HG03575 (cell line): ENCODE measurements at regions not wholly inside any gene's neighbourhood (a gene's known extent, or its start where the extent isn't known, plus 50 kb on each side); places are given as distances from the start of the nearest gene placed in this dataset.

Source experiments
- ATAC-seq: cut with Tn5 transposase; IDR thresholded peaks from one replicate; pipeline ENCODE4 v1.9.1; 2021; ENCODE audit not compliant: unreplicated experiment, insufficient number of reproducible peaks, low FRiP score; ENCODE audit errors: extremely low read depth

- no peak for ATAC-seq
Measured at GRCh38 chr5:4716781-4717180, 423.3 kb upstream of the ADAMTS16 start.

DNA sequence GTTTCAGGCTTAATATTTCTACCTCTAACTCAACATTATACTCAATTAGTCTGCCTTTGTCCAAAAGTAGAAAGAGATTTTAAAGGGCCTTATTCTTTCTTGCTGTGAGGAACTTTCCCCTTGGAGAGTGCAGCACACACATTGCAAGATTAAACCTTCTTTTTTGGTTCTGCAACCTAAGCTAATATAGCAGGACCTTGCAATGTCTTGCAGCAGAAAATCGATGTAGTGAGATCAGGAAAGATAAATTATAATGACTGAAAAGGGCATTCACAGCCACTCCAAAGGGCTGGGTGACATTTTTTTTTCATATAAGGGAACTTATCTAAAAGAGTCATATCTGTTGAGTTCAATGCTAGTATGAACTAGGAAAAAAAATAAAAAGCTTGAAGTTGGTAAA, 422.7 kb upstream of the ADAMTS16 start:
- no peak for ATAC-seq

GRCh38 chr5:4720831-4721230, 419.3 kb upstream of the ADAMTS16 start:
- no peak for ATAC-seq

DNA sequence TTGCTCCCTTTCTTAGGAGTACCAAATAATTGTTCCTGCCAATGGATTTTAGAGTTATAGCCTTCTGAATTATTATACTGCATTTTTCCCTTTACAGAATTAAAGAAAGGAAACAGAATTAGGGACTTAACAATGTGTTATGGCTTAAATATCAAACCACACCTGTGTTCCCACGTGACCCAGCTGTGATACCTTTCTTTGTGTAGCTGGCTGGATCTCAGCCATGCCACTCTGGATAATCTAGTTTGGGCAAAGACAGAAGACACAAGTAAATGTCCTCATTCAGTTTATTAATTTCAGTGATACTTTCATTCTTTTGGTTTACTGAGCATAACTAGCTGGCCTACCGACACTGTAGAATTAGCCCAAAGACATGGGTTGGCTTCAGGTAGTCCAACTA, 417.2 kb upstream of the ADAMTS16 start:
- no peak for ATAC-seq

DNA sequence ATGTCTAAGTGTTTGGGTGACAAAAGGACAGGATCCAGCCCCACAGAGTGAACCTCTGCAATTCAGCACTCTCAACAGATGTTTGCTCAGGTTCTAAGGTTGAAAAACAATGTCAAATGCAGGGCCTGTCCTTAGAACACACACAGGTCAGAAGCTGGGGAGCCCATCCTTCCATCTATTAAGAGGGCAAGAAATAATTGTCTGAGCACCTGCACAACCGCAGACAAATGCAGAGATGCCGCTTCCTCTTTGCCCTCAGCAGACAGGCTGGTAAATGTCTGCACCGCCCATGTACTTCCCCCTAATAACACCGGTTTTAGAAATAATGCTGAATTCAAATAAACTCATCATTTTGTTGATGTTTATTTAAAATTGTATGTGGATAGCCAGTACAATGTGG, 414.5 kb upstream of the ADAMTS16 start:
- no peak for ATAC-seq

GRCh38 chr5:4730279-4730678, 409.9 kb upstream of the ADAMTS16 start:
- no peak for ATAC-seq

DNA sequence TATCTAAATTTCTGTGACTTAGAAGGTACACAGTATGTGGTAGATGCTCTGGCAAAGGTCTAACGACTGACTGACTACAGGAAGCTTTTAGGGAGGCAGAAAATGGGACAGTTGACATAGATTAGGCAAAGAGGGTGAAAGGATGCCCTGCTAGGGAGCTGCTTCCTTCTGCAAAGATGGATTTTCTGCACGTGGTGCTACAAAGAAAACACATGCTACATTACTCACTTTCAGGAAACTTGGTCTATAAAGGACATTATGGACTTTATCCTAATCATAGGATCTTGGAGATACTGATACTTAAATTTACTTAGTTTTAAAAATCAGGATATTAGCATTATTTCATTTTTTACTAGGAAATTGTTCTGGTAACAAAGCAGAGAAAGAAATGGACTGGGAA, 405.8 kb upstream of the ADAMTS16 start:
- ATAC-seq: no peak

- no peak for ATAC-seq
Measured at GRCh38 chr5:4735261-4735660, 404.9 kb upstream of the ADAMTS16 start.

GRCh38 chr5:4737868-4738267, 402.3 kb upstream of the ADAMTS16 start:
- no peak for ATAC-seq

- ATAC-seq: no peak
Measured at GRCh38 chr5:4738298-4738697, 401.8 kb upstream of the ADAMTS16 start.

DNA sequence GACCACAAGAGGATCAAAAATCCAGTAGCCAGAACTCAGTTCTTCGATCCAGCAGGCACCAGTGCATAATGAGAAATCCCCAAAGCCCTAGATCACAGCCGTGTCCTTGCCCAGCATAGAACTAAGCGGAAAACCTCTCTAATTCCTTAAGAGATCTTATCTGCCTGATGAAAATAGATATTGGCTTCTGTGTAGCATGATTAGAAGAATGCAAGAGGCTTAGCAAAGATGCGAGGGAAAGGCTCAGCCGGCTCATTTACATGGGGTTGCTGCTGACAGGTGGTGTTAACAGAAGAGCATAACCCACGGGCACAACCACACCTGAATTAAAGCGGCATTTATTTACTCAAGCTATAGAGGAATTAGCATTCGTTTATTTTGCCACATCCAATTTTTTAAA, 400.0 kb upstream of the ADAMTS16 start:
- ATAC-seq: no peak

- ATAC-seq: no peak
Measured at GRCh38 chr5:4758550-4758949, 381.6 kb upstream of the ADAMTS16 start.

DNA sequence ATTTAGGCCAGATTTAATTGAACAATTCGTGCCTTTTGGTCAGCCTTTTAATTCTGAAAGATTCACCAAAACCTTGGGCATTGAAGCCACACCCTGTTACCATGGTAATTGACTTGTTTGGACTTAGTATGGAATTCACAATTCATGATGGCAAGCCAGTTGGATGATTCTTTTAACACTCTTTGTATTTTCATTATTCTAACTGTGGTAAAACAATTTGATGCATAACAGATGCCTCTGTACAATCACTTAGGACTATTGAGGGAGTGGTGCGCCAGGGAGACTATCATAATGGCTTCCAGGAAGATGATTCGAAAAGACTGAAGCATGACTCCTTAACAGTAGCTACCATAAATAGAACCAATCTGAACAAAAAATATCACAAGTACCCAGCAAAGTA, 381.1 kb upstream of the ADAMTS16 start:
- no peak for ATAC-seq

GRCh38 chr5:4762316-4762715, 377.8 kb upstream of the ADAMTS16 start:
- ATAC-seq: no peak

GRCh38 chr5:4765411-4765810, 374.7 kb upstream of the ADAMTS16 start:
- ATAC-seq: no peak

DNA sequence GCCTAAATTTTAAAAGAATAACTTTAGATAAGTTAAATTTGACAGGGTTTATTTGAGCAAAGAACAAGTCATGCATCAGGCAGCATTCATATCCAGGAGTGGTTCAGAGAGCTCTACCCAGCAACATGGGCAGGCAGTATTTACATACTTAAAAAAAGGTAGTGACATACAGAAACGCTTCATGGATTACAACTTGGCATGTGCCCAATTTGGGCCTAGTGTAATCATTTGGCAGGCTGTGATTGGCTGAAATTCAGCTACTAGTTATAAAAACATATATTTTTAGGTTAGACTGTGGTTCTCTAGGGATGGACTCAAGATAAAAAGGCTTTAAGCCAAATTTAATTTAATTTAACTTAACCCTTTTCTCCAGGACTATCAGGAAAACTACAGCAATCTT, 374.0 kb upstream of the ADAMTS16 start:
- no peak for ATAC-seq

GRCh38 chr5:4772591-4772990, 367.5 kb upstream of the ADAMTS16 start:
- ATAC-seq: no peak

DNA sequence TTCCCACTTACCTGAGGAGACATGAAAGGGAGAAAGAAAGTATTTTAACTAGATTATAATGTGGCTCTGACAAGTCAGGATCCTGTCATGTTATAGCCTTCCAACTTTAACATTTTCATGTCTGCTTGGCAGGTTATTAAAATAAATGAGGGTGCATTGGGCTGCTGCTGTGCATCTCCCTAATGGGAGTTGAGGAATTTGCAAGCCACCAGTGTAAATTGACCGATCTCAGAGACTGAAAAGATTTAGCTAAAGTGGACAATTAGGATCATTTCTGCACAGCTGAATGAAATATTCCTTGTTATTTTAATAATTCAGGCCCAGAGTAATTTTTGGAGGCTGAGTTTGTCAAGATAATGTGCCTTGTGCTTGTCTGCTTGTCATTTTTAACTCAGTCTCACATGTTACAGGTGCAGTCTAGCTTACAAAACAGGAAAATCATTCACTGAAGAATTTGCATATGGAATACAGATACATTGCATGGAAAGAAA, 366.3 kb upstream of the ADAMTS16 start:
- no peak for ATAC-seq

- ATAC-seq: no peak
Measured at GRCh38 chr5:4777435-4777834, 362.7 kb upstream of the ADAMTS16 start.

DNA sequence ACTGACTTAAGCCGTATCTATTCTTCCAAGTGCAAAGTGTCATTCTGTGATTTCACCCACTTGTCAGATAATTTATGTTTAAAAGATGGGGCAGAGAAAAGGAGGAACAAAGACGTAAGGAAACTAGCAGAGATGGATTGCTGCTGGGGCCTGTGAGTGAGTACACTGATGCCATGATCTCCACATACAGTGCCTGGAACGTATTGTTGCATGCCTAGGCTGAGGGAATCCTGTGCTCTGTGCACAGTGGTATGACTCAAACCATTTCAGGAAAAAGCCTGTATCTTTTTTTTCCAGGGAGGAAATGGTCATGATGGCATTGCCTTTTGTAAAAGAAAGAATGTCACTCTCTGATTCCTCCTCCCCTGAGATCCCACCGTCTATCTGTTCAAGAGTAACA, 359.5 kb upstream of the ADAMTS16 start:
- no peak for ATAC-seq

- no peak for ATAC-seq
Measured at GRCh38 chr5:4781299-4781698, 358.8 kb upstream of the ADAMTS16 start.

DNA sequence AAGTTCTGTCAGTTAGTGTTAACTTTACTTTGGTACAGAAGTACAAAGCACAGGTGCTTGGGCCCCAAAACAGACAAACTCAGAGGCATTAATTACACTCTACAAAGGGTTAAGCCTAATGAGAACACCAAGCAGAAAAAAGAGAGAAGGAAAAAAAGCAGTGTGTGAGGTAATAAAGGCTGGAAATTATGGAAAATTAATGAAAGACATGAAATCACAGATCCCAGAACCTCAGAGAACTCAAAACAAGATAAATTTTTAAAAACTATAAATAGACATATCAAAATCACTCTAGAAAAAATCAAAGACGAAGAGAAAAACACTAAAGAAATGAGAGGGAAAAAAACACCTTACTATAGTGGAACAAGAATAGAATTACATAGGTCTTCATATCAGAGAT, 354.2 kb upstream of the ADAMTS16 start:
- ATAC-seq: no peak
